ENCODE measurements at regions not wholly inside any gene's neighbourhood (a gene's known extent, or its start where the extent isn't known, plus 50 kb on each side); places are given as distances from the start of the nearest gene placed in this dataset.

GRCh38 chr1:243946253-243946652 lies 96.2 kb upstream of the AKT3 start:
- TF ChIP-seq BHLHE40 (IDR thresholded peaks at IDR 0.05; ENCODE audit: borderline replicate concordance) (no peak), CTBP1 (IDR thresholded peaks at IDR 0.05; ENCODE audit: borderline replicate concordance) (no peak), TARDBP (IDR thresholded peaks at IDR 0.05) (no peak), FOXM1 (IDR thresholded peaks at IDR 0.05; ENCODE audit: borderline replicate concordance) (no peak), ELF4 (IDR thresholded peaks at IDR 0.05) (no peak), HDGF (IDR thresholded peaks at IDR 0.05; ENCODE audit: borderline replicate concordance) (no peak), FOXK2 (IDR thresholded peaks at IDR 0.05) (no peak), ZNF384 (IDR thresholded peaks at IDR 0.05) (no peak), SP1 (IDR thresholded peaks at IDR 0.05) (no peak), ARNT (IDR thresholded peaks at IDR 0.05) (no peak), SUZ12 (IDR thresholded peaks at IDR 0.05) (no peak), FOXA1 (IDR thresholded peaks at IDR 0.05) (no peak), LEF1 (IDR thresholded peaks at IDR 0.05; ENCODE audit: borderline replicate concordance) (no peak), PKNOX1 (IDR thresholded peaks at IDR 0.05) (no peak)

Measured in HEK293T (cell line).